Endothelial cell of hepatic sinusoid (primary cell): ENCODE measurements at regions not wholly inside any gene's neighbourhood (a gene's known extent, or its start where the extent isn't known, plus 50 kb on each side); places are given as distances from the start of the nearest gene placed in this dataset.

Experiments used
- in situ Hi-C: cut with HindIII; loops from 2 replicates; pipeline ENCODE4 v1.10.0; 2017; ENCODE audit warnings: low sequenced_read_pairs

GRCh38 chr4:181860668-181861067 is 382.5 kb upstream of the TENM3 start:
- in situ Hi-C loops, result no loop called here

GRCh38 chr4:181863856-181864255 is 379.3 kb upstream of the TENM3 start:
- in situ Hi-C loops, result no loop called here

GRCh38 chr4:181870326-181870725 is 372.9 kb upstream of the TENM3 start:
- in situ Hi-C loops, result no loop called here

GRCh38 chr4:181874602-181875001 is 368.6 kb upstream of the TENM3 start:
- in situ Hi-C loops, result no loop called here

GRCh38 chr4:181877329-181877848 is 365.8 kb upstream of the TENM3 start:
- in situ Hi-C loops, result no loop called here

GRCh38 chr4:181890031-181890430 is 353.2 kb upstream of the TENM3 start:
- in situ Hi-C loops, result no loop called here

- in situ Hi-C loops, result no loop called here
These were observed 352.3 kb upstream of the TENM3 start for GRCh38 chr4:181890911-181891310.

GRCh38 chr4:181896614-181897013 is 346.6 kb upstream of the TENM3 start:
- in situ Hi-C loops, result no loop called here

- in situ Hi-C loops, result no loop called here
These were observed 345.3 kb upstream of the TENM3 start for GRCh38 chr4:181897935-181898334.

GRCh38 chr4:181902404-181902803 is 340.8 kb upstream of the TENM3 start:
- in situ Hi-C loops, result loop anchor here (5.0 kb wide), 1 partner anchor 55 kb away; no protein-coding TSS in a partner anchor

- in situ Hi-C loops, result no loop called here
These were observed 337.5 kb upstream of the TENM3 start for GRCh38 chr4:181905708-181906107.

GRCh38 chr4:181908168-181908567 is 335.0 kb upstream of the TENM3 start:
- in situ Hi-C loops, result no loop called here

GRCh38 chr4:181909368-181909767 is 333.8 kb upstream of the TENM3 start:
- in situ Hi-C loops, result no loop called here

- in situ Hi-C loops, result no loop called here
These were observed 331.8 kb upstream of the TENM3 start for GRCh38 chr4:181911420-181911819.

GRCh38 chr4:181933471-181933870 is 309.7 kb upstream of the TENM3 start:
- in situ Hi-C loops, result no loop called here

GRCh38 chr4:181938631-181939030 is 304.6 kb upstream of the TENM3 start:
- in situ Hi-C loops, result no loop called here

GRCh38 chr4:181939199-181939945 is 303.8 kb upstream of the TENM3 start:
- in situ Hi-C loops, result no loop called here

- in situ Hi-C loops, result no loop called here
These were observed 298.7 kb upstream of the TENM3 start for GRCh38 chr4:181944527-181944926.

GRCh38 chr4:181946902-181947301 is 296.3 kb upstream of the TENM3 start:
- in situ Hi-C loops, result no loop called here

- in situ Hi-C loops, result no loop called here
These were observed 294.3 kb upstream of the TENM3 start for GRCh38 chr4:181948839-181949382.

- in situ Hi-C loops, result loop anchor here (10.0 kb wide), 1 partner anchor 285 kb away; no protein-coding TSS in a partner anchor
These were observed 293.4 kb upstream of the TENM3 start for GRCh38 chr4:181949704-181950312.
